ENCODE measurements at regions not wholly inside any gene's neighbourhood (a gene's known extent, or its start where the extent isn't known, plus 50 kb on each side); places are given as distances from the start of the nearest gene placed in this dataset.
"Not testable (repeated sequence)": the region's sequence is repeated elsewhere in the genome, so short reads cannot be mapped to it uniquely, and the experiment has no call there.

DNA sequence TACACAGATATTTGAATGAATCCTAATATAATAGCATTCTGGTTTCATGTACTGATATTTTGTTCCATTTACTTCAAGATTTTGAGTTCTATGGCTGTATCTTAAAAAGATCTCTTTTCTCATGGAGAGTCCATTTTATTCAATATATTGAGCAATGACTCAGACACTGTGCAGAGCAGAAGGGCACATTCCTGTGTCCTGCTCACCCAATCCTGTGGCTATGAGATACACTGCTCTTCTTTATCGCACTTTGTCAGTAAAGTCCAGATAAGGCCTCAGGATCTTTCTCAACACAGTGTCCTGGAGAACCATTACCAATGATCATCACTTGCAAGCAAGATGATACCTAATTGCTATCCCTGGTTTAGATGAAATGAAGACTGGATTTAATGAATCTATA is 155.0 kb downstream of the CYSLTR2 start:
- peak; percentile 34 for DNase-seq (ENCODE audit: low spot score)

DNA sequence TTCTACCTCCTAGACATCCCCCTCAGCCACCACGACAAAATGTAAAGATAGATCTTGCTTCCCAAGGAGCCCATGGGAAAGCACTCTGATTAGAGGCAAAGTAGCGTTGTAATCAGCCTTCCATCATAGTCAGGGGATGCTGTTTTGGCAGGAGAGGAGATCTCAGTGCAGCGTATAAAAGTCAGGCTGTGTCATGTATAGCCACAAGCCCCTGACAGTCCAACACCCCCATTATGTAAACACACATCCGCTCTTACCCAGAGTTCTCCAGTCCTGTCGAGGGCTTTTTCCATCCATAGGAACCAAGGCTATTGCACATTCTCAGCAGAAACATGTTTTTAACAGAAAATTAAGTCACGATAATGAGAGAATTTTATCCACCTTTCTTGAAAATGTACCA is 156.3 kb downstream of the CYSLTR2 start:
- no peak for DNase-seq (ENCODE audit: low spot score)

DNA sequence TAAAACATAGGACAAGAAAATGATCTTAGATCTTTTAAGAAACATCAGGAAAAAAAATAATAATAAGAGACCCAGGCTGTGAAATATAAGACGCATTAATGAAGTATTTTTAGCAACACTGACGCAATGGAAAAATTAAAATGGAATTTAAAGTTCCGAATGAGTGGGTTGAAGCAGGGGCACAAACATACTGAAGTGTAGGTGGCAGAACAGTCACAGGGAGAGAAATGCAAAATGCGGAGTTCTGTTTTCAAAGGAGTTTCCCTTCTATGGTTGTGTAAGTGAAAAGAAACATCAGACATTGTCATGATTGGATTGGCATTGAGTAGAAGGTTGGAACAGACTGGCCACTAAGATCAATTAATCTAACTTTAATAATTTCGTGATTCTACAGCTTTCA is 159.8 kb downstream of the CYSLTR2 start:
- DNase-seq (ENCODE audit: low spot score) = no peak

DNA sequence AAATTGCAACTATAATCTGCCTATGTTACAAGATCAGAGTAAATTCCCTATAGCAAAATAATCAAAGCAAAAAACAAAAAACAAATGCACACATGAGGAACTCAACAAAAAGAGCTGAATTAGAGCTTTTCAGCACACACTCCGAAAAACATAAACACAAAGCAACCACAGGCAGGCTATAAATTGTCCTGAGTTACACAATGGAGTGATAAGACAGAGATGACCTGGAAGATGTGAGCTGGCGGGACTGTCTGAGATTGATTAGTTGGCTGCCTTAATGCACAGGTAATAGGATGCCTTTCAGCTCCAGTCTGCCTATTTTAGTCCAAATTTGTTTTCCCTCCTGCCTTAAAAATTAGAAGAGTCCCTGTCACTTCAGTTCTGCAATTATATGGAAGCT is 159.0 kb upstream of the FNDC3A start:
- DNase-seq (ENCODE audit: low spot score) = no peak

DNA sequence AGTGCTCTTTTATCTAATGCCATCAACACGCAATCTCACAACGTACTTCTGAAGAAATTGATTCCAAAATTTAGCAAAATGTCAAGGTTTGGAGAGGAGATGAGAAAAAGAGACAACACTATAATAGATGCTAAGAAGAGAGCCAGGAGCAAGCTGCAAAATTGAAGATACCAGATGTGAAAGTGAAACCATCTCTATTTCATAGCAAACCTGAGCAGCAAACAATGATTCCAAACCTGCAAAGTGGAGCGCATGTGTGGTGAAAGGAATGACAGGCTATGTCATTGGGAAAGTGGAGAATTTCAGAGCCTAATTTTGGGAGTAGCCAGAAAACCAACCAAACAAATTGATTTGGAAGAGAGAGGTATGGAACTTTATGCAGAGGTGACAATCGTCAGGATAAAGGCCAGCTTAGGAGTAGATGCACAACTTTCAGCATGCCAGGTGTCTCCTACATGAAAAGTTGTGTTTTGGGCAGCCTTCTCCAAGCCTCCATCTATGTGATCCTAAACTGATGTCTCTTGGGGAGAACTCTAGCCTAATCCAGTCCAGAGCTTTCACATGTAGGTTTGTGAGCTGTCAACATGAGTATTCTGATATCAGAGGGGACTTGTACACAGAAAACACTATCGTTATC is 158.4 kb upstream of the FNDC3A start:
- DNase-seq (ENCODE audit: low spot score) = no peak

DNA sequence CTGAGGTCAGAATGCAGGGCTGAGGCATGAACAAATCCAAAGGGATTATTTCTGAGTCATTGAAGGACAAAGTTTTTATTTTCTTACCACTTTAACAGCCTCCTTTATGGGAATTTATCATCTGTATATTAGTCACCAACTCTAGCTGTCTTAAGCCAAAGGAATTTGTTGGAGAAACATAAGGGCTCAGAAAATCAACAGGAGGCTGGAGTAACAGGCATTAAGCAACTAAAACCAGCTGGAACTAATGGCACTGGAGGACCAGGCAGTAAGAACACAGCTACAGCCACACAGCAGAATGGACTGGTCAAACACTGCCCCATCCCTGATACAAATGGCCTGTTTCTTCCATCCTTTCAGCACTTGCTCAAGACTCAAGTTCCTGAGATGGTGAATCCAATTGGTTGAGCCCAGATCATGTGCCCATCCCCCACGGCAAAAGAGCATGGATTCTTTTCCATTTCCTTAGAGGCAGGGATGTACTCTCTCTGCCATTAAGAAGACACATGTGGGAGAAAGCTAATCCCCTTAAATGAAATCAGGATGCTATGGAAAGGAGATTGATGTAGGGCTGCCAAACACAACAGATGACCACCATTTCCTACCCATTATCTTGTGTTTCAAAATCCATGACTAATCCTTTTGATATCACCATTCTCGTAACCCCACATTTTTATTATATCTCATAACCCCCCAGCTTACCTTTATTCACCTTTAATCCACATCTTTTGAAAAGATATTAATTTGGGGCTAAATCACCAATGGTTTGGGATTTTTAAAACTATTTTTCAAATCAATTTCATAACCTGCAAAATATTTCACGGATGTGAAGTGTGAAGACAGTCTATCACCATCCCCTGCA is 157.0 kb upstream of the FNDC3A start:
- no peak for DNase-seq (ENCODE audit: low spot score)

DNA sequence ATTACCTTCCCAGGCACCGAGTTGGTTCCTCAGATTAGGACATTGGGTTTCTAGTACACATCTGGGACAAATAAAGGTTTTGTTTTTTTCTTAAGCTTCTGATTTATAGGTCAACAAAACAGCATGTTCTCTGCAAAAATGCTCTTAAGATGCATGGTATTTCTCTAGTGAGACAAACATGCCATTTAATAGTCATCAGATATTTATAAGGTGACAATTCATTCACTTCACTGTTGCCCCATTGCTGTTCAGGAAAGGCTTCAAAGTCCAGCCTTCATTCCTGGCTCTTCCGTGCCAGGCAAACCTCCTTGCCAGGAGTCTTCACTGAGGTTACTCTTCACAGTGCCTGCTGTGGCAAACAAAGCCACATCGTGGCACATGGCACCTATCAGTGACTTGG is 156.3 kb upstream of the FNDC3A start:
- no peak for DNase-seq (ENCODE audit: low spot score)

DNA sequence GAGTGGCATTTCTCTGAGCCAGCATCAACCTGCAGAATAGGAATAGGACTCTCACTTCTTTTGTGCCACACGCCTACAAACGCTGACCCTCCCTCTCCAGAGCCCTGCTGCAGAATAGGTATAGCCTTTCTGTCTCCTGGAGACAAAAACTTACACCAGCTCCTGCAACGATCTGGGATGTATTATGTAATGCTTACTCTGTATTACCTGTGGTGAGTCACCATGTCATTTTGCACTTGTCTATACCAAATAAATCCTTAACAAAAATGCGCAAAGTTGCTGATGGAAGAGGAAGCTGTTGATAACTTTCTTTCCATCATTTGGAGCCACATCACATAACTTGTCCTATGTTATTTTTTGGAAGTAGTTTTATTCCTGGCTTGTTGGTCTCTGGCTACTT is 155.8 kb upstream of the FNDC3A start:
- DNase-seq (ENCODE audit: low spot score) = no peak

DNA sequence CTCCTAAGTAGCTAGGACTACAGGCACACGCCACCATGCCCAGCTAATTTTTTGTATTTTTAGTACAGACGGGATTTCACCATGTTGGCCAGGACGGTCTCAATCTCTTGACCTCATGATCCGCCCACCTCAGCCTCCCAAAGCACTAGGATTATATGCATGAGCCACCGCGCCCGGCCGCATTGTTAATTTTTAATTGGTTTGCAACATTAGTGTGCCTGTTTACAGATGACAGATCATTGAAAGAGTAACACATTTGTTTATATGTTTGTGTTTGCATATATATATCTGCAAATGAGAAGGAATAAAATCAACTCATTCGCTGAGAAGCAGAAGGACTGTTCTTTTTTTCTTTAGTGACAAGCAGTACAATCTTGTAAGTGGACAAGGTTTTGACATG is 152.2 kb upstream of the FNDC3A start:
- DNase-seq (ENCODE audit: low spot score) = not testable (repeated sequence)

DNA sequence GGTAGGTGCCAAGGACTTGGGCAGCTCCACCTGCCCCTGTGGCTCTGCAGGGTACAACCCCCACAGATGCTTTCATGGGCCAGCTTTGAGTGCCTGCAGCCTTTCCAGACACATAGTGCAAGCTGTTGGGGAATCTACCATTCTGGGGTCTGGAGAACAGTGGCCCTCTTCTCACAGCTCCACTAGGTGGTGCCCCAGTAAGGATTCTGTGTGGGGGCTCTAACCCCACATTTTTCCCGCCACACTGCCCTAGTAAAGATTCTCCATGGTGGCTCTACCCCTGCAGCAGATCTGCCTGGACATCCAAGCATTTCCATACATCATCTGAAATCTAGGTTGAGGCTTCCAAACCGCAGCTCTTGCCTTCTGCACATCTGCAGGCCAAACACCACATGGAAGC is 149.7 kb upstream of the FNDC3A start:
- no peak for DNase-seq (ENCODE audit: low spot score)

DNA sequence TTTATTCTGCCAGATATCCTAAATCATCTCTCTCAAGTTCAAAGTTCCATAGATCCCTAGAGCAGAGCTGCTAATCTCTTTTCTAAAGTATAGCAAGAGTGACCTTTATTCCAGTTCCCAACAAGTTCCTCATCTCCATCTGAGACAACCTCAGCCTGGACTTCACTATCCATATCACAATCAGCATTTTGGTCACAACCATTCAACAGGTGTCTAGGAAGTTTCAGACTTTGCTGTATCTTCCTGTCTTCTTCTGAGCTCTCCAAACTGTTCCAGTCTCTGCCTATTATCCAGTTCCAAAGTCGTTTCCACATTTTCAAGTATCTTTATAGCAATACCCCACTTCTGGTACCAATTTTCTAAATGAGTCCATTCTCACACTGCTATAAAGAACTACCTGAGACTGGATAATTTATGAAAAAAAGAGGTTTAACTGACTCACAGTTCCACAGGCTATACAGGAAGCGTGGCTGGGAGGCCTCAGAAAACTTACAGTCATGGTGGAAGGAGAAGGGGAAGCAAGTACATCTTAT is 148.7 kb upstream of the FNDC3A start:
- DNase-seq (ENCODE audit: low spot score) = not testable (repeated sequence)

DNA sequence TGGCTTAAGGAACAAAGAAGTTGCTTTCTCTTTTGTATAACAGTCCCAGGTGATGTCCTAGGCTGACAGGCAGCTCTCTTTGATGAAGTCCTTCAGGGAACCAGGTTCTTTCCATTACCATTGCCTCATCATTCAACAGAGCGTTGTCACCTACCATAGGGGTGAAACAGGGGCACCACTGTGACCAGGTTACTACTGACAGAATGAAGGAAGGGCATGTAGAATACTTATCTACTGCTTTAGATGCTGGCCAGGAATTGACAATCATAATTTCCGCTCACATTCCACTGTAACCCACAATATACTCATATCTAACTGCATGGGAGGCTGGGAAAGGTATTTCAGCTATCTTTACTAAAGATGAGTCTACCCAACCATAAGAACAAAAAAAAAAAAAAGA is 148.0 kb upstream of the FNDC3A start:
- no peak for DNase-seq (ENCODE audit: low spot score)

DNA sequence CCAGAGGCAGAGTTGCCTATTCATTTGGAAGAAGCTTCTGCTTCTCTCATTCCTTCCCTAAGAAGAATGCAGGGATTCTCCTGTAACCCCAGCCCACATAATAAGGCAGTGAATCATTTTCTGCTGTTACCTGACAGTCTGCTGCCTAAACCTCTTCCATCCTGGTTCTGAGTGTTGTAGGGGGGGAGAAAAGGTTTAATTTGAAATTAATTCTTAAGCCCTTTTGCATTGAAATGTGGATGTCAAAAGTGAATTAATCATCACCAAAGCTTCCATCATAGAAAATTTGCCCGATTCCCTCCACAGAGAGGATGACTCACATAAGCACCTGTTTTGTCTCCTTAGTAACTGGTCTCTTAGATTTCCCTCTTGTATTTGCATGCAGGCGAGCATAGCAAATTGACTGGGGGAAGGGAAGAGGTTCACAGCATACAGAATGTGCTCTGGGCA is 146.7 kb upstream of the FNDC3A start:
- no peak for DNase-seq (ENCODE audit: low spot score)

DNA sequence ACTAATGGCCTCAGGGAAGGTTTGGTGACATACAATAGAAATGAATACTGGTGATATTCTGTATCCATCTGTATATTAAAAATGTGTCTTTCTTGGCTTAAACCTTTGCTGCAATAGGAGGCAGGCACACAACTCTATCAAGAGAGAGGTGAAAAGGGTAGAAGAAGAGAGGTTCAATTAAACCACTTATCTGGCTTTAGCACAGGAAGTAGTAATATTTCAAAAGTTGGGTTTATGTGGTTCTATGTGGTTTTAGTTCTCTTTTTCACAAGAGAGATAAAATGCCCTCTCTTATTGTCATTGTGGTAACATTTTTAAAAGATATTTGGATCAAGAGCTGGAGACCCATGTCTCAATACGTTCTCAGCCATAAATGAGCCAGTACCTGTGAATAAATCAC is 146.2 kb upstream of the FNDC3A start:
- no peak for DNase-seq (ENCODE audit: low spot score)

DNA sequence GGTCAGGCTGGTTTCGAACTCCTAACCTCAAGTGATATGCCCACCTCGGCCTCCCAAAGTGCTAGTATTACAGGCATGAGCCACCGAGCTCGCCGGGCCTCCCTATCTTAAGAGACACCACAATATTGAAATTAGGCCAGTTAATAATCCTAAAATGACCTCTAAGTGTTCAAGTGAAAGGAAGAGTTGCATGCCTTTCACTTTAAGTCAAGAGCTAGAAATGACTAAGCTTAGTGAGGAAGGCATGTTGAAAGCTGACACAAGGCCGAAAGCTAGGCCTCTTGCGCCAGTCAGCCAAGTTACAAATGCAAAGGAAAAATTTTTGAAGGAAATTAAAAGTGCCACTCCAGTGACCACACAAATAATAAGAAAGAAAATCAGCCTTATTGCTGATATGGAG is 144.5 kb upstream of the FNDC3A start:
- no peak for DNase-seq (ENCODE audit: low spot score)

DNA sequence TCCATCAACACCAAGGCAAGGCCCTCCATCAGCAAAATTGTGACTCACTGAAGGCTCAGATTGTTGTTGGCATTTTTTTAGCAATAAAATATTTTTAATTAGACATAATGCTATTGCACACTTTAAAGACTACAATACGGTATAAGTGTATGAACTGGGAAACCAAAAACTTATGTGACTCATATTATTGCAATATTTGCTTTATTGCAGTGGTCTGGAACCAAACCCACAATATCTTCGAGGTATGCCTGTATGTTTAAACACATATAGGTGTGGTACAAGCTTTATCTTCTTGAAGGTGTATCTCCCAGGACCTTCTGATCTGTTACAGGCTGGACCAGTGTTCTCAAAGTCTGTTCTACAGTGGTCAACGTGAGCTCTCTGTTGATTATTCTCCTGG is 142.3 kb upstream of the FNDC3A start:
- no peak for DNase-seq (ENCODE audit: low spot score)

DNA sequence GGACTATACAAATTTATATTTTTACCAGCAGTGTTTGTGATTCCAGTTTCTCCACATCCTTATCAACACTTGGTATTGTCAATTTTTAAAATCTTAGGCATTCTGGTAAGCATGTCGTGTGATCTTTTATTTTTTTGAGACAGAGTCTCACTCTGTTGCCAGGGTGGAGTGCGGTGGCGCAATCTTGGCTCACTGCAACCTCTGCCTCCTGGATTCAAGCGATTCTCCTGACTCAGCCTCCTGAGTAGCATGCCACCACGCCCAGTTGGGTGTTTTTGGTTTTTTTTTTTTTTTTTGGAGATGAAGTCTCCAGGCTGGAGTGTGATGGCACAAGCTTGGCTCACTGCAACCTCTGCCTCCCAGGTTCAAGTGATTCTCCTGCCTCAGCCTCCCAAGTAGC is 140.4 kb upstream of the FNDC3A start:
- not testable (repeated sequence) for DNase-seq (ENCODE audit: low spot score)

DNA sequence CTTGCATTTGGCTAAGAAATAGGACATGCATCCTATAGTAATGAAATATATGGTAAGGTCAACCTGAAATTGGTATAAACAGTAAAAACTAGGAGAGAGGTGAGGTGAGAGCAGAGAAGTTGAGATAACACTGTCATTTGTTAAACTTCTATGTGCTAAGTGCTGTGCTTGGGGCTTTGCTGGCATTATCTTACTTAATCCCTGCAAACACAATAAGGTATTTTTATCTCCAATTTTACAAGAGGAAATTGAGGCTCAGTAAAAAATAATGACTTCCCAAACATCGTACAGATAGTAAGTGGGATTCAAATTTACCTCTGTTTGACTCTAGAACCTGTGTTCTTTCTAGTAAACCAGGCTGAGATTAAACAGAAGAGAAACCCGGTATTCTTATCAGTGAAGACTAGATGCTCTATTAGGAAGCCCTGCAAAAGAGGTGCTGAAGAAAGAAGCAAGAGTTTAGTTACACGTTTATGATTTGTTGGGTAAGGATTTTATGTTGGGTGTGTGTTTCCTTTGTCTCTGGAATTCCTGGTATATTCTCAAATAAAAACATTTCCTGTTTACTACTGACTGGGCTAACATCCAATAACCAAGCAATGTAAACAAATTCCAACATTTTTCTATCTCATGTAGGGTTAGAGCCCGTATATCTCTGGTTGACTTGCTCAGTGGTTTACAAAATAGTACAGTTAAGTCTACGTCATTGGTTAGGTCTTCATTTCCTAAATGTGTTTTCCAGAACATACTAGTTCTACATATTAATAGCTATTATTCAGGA is 137.3 kb upstream of the FNDC3A start:
- no peak for DNase-seq (ENCODE audit: low spot score)

DNA sequence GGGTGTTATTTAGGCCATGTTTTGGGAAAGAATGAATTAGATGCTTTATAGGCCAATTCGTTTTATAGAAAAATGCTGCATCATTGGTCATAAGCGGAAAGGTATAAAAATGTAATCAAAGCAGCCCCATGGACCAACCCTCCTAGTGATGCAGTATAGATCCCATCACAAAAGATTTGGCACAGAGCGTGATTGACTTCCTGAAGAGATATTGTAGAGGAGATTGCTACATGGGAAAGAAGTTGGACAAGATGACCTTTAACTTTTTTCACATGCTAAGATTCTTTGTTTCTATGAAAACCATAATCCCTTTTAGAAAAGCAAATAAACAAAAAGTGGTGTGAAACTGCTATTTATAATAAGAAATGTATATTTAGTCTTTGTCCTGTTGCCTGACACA is 136.5 kb upstream of the FNDC3A start:
- no peak for DNase-seq (ENCODE audit: low spot score)

DNA sequence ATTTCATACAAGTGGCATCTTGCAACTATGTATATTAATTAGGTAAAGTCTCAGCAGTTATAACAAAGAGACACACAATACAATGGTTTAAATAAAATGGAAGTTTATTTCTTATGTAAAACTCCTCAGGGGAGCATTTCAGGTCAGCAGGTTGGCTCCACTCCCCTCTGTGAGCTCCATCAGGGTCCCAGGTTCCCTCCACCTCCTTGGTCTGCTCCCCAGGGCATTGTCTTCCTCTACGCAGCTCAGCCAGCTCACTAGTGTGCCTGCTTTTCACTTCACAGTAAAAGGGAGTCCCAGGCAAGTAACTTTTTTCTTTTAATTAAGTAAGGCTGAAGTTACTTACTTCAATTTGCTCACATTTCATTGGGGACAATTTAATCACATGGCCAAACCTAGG is 135.3 kb upstream of the FNDC3A start:
- DNase-seq (ENCODE audit: low spot score) = no peak

DNA sequence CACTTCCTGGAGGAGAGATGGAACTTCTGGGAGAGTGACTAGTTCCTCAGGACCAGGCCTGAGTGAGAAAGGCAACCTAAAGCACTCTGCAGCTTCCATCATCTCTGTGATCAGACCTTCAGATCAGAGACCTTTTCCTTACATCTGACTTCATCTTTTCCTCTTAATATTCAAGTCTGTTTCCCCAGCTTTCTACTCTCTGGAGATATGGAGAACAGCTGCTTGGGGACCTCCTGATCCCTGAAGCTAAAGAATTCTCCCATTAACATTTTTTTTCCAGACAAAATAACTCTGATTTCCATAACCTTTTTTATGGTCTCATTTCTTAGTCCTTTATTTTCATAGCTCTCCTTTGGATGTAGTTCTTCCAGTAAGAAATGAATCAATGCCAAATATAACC is 133.4 kb upstream of the FNDC3A start:
- DNase-seq (ENCODE audit: low spot score) = no peak

DNA sequence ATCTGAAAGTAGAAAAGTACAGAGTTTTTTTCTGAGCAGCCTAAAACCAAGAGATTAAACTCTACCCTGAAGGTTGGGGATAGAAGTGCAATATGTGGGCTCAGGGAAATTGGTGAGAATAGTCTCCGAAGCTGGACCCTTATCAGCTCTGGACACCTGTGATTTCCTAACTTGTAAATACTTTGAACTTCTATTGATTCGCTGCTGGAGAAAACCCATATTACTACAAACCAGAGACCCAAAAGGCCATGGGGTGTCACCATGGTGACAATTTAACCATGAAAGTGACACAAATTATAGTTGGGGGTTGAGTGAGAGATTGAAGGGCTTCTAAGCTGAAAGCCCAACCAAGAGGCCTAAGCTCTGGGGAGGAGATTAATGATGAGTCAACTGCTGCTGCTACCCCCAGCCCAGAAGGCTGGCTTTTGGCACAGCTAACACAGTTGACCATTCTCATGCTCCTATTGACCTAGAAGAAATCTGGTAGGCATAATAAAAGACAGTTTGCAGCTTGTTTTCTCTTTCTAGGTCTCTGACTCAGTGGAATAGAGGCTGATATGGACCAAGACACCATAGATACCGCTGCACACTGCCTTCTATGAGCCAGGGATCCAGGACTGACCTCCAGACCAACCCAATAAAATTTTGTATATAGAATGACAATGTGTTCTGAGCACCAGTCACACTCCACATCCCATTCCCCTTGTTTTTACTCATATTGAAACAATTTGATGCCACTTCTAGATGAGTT is 131.9 kb upstream of the FNDC3A start:
- DNase-seq (ENCODE audit: low spot score) = no peak

Data from HuH-7.5 (cell line).